H9 (cell line): ENCODE measurements at regions not wholly inside any gene's neighbourhood (a gene's known extent, or its start where the extent isn't known, plus 50 kb on each side); places are given as distances from the start of the nearest gene placed in this dataset.

Experiments used
- DNase-seq: peaks from one replicate; pipeline ENCODE4 v3.0.0-alpha.2; 2017
- H2AFZ ChIP-seq: one replicate; pipeline ENCODE4 v1.6.1; 2013; ENCODE audit warnings: mild to moderate bottlenecking, low read length, control low read depth, moderate library complexity
- H2AK5ac ChIP-seq: 2 replicates; pipeline ENCODE4 v1.6.1; 2013; ENCODE audit warnings: low read length, control low read depth, mixed read lengths; ENCODE audit not compliant: insufficient read length
- H2BK120ac ChIP-seq: one replicate; pipeline ENCODE4 v1.6.1; 2013; ENCODE audit warnings: low read depth, mild to moderate bottlenecking, low read length, control low read depth, inconsistent platforms; ENCODE audit not compliant: poor library complexity, severe bottlenecking
- H2BK12ac ChIP-seq: 2 replicates; pipeline ENCODE4 v1.6.1; 2013; ENCODE audit warnings: low read length, control low read depth, mixed read lengths, low read depth; ENCODE audit not compliant: insufficient read length
- H2BK15ac ChIP-seq: 2 replicates; pipeline ENCODE4 v1.6.1; 2013; ENCODE audit warnings: low read depth, low read length, control low read depth
- H2BK20ac ChIP-seq: one replicate; pipeline ENCODE4 v1.6.1; 2013; ENCODE audit warnings: low read depth, mild to moderate bottlenecking, low read length, control low read depth, inconsistent platforms; ENCODE audit not compliant: poor library complexity, severe bottlenecking
- H2BK5ac ChIP-seq: 2 replicates; pipeline ENCODE4 v1.6.1; 2013; ENCODE audit warnings: low read length, control low read depth, mixed read lengths; ENCODE audit not compliant: insufficient read length
- H3K14ac ChIP-seq: 2 replicates; pipeline ENCODE4 v1.6.1; 2013; ENCODE audit warnings: low read length, control low read depth; ENCODE audit not compliant: insufficient read depth
- H3K18ac ChIP-seq: 2 replicates; pipeline ENCODE4 v1.6.1; 2013; ENCODE audit warnings: low read depth, mild to moderate bottlenecking, mixed read lengths, low read length, control low read depth; ENCODE audit not compliant: insufficient read length
- H3K23ac ChIP-seq: 2 replicates; pipeline ENCODE4 v1.6.1; 2013; ENCODE audit warnings: low read length, control low read depth, mixed read lengths, low read depth; ENCODE audit not compliant: insufficient read length
- H3K23me2 ChIP-seq: 2 replicates; pipeline ENCODE4 v1.6.1; 2013; ENCODE audit warnings: low read depth, mild to moderate bottlenecking, mixed read lengths, low read length, control low read depth; ENCODE audit not compliant: insufficient read length, poor library complexity, severe bottlenecking
- H3K27ac ChIP-seq: 2 replicates; pipeline ENCODE4 v1.5.1; 2013; ENCODE audit warnings: low read length, control low read depth, mixed read lengths, low read depth; ENCODE audit not compliant: insufficient read length
- H3K27me3 ChIP-seq: 2 replicates; pipeline ENCODE4 v1.6.1; 2013; ENCODE audit warnings: low read length, control low read depth, inconsistent platforms; ENCODE audit not compliant: insufficient read depth
- H3K4ac ChIP-seq: 2 replicates; pipeline ENCODE4 v1.6.1; 2013; ENCODE audit warnings: low read depth, mild to moderate bottlenecking, control low read depth, inconsistent platforms, low read length, moderate library complexity
- H3K4me1 ChIP-seq: 2 replicates; pipeline ENCODE4 v1.6.1; 2013; ENCODE audit warnings: low read length, control low read depth, inconsistent platforms; ENCODE audit not compliant: insufficient read depth
- H3K4me2 ChIP-seq: 2 replicates; pipeline ENCODE4 v1.6.1; 2013; ENCODE audit warnings: low read length, control low read depth, mixed read lengths; ENCODE audit not compliant: insufficient read length, insufficient read depth
- H3K56ac ChIP-seq: 2 replicates; pipeline ENCODE4 v1.6.1; 2013; ENCODE audit warnings: low read depth, mild to moderate bottlenecking, mixed read lengths, low read length, control low read depth; ENCODE audit not compliant: insufficient read length
- H3K79me1 ChIP-seq: 2 replicates; pipeline ENCODE4 v1.6.1; 2013; ENCODE audit warnings: low read depth, mild to moderate bottlenecking, moderate library complexity, low read length, control low read depth, inconsistent platforms; ENCODE audit not compliant: insufficient read depth, poor library complexity, severe bottlenecking
- H3K79me2 ChIP-seq: 2 replicates; pipeline ENCODE4 v1.6.1; 2013; ENCODE audit warnings: low read length, control low read depth, inconsistent platforms; ENCODE audit not compliant: insufficient read depth
- H3K9ac ChIP-seq: 2 replicates; pipeline ENCODE4 v1.6.1; 2013; ENCODE audit warnings: low read length, control low read depth, mixed read lengths; ENCODE audit not compliant: insufficient read length; ENCODE audit errors: extremely low read depth
- H3K9me3 ChIP-seq: one replicate; pipeline ENCODE4 v1.6.1; 2013; ENCODE audit warnings: low read depth, low read length, inconsistent platforms; ENCODE audit not compliant: control insufficient read depth
- H3T11ph ChIP-seq: one replicate; pipeline ENCODE4 v1.6.1; 2013; ENCODE audit warnings: mild to moderate bottlenecking, low read length, control low read depth, inconsistent platforms
- H4K20me1 ChIP-seq: one replicate; pipeline ENCODE4 v1.6.1; 2013; ENCODE audit not compliant: control insufficient read depth, insufficient read length, insufficient read depth
- H4K5ac ChIP-seq: 2 replicates; pipeline ENCODE4 v1.6.1; 2013; ENCODE audit warnings: low read depth, mild to moderate bottlenecking, mixed read lengths, low read length, control low read depth; ENCODE audit not compliant: insufficient read length
- H4K8ac ChIP-seq: replicated peaks from 2 replicates; pipeline ENCODE4 v1.6.1; 2013; ENCODE audit warnings: low read length, control low read depth, mixed read lengths, low read depth; ENCODE audit not compliant: insufficient read length
- H4K91ac ChIP-seq: 2 replicates; pipeline ENCODE4 v1.6.1; 2013; ENCODE audit warnings: low read depth, mild to moderate bottlenecking, moderate library complexity, mixed read lengths, low read length, control low read depth; ENCODE audit not compliant: insufficient read length
- H3K27ac Mint-ChIP-seq, 3 experiments: 2 replicates in 2 of 3; 3 replicates in 1 of 3; pipeline ENCODE4 v1.8.0; 2020 to 2021; ENCODE audit warnings: mixed read lengths in 3 of 3, mild to moderate bottlenecking in 1 of 3, moderate library complexity in 1 of 3
- H3K27me3 Mint-ChIP-seq: 2 replicates; pipeline ENCODE4 v1.8.0; 2021; ENCODE audit warnings: low read depth, mild to moderate bottlenecking, moderate library complexity, mixed read lengths
- H3K36me3 Mint-ChIP-seq, 3 experiments: 2 replicates in 2 of 3; 3 replicates in 1 of 3; pipeline ENCODE4 v1.8.0; 2020 to 2021; ENCODE audit warnings: low read depth in 3 of 3, mixed read lengths in 3 of 3; ENCODE audit not compliant: insufficient read depth in 1 of 3
- H3K4me1 Mint-ChIP-seq, 2 experiments: 2 replicates each; pipeline ENCODE4 v1.8.0; 2020; ENCODE audit warnings: mixed read lengths in 2 of 2
- H3K4me3 Mint-ChIP-seq, 2 experiments: 2 replicates in 1 of 2; 3 replicates in 1 of 2; pipeline ENCODE4 v1.8.0; 2020 to 2021; ENCODE audit warnings: mild to moderate bottlenecking in 2 of 2, mixed read lengths in 2 of 2, moderate library complexity in 1 of 2
- H3K9me3 Mint-ChIP-seq, 2 experiments: 2 replicates in 1 of 2; 3 replicates in 1 of 2; pipeline ENCODE4 v1.8.0; 2020; ENCODE audit warnings: mild to moderate bottlenecking in 2 of 2, mixed read lengths in 2 of 2, moderate library complexity in 1 of 2
- CTCF ChIP-seq: fragments of 200-600 bp; sonication (generic); conservative IDR thresholded peaks from 3 replicates; pipeline ENCODE4 v1.8.0; 2021; ENCODE audit warnings: antibody characterized with exemption, mild to moderate bottlenecking

GRCh38 chr14:98270201-98270600 lies 1001.8 kb downstream of the BCL11B start:
- Mint-ChIP-seq H3K36me3 (no peaks in the 10 kb centered on the region; a peak in 2 of 7 replicates), H3K27ac (no peak overlapping the region), H3K27me3 (no peaks in the 10 kb centered on the region; the same call in none of the 2 replicates), H3K4me3 (no peak overlapping the region), H3K4me1 (0 out of 4 replicates have a peak, but pooled peaks cover 0 to 4% of the 10 kb centered on the region in 2 experiments), H3K9me3 (peaks cover 0 to 2% of the 10 kb centered on the region in 2 experiments; a peak in 4 of 5 replicates)
- Histone ChIP-seq H3K4ac (no peak overlapping the region), H3K79me2 (no peaks in the 10 kb centered on the region), H3K79me1 (no peaks in the 10 kb centered on the region), H3K4me2 (no peak overlapping the region), H3K27me3 (no peaks in the 10 kb centered on the region), H3K4me1 (no peaks in the 10 kb centered on the region), H2BK120ac (no peak overlapping the region), H4K20me1 (no peaks in the 10 kb centered on the region), H2BK20ac (no peak overlapping the region), H3K9me3 (no peaks in the 10 kb centered on the region), H3K9ac (no peak overlapping the region), H2BK12ac (no peak overlapping the region), H3K18ac (no peak overlapping the region), H3T11ph (no peak overlapping the region), H4K5ac (no peak overlapping the region), H3K23me2 (no peaks in the 10 kb centered on the region), H2BK15ac (no peak overlapping the region), H2AK5ac (no peak overlapping the region), H3K23ac (no peak overlapping the region), H2AFZ (no peak overlapping the region), H3K27ac (no peak overlapping the region), H3K14ac (no peak overlapping the region), H4K91ac (no peak overlapping the region), H2BK5ac (no peak overlapping the region), H4K8ac (no peak overlapping the region), H3K56ac (no peak overlapping the region)
- TF ChIP-seq CTCF = no peak
- no peak for DNase-seq
